Fibroblast of lung (primary cell): ENCODE measurements at regions not wholly inside any gene's neighbourhood (a gene's known extent, or its start where the extent isn't known, plus 50 kb on each side); places are given as distances from the start of the nearest gene placed in this dataset.

Experiments used
- DNase-seq, 2 donors: peaks; one replicate each; pipeline versions ENCODE4 v3.0.0 to v3.0.0-alpha.2; 2010; ENCODE audit warnings: low read depth in 2 of 2
- H2AFZ ChIP-seq: 2 replicates; pipeline ENCODE4 v1.5.1; 2012; ENCODE audit warnings: low read length, control low read depth, inconsistent platforms
- H3K27ac ChIP-seq: 2 replicates; pipeline ENCODE4 v1.5.1; 2011; ENCODE audit warnings: low read length, control low read depth; ENCODE audit not compliant: insufficient read depth
- H3K27me3 ChIP-seq: 2 replicates; pipeline ENCODE4 v1.5.1; 2011; ENCODE audit warnings: mild to moderate bottlenecking, low read length; ENCODE audit not compliant: control insufficient read depth, insufficient read depth
- H3K36me3 ChIP-seq: 2 replicates; pipeline ENCODE4 v1.5.1; 2011; ENCODE audit warnings: low read length; ENCODE audit not compliant: control insufficient read depth, insufficient read depth
- H3K4me1 ChIP-seq: 2 replicates; pipeline ENCODE4 v1.5.1; 2011; ENCODE audit warnings: low read length; ENCODE audit not compliant: control insufficient read depth, insufficient read depth; ENCODE audit errors: extremely low read depth
- H3K4me2 ChIP-seq: 2 replicates; pipeline ENCODE4 v1.5.1; 2011; ENCODE audit warnings: low read length, control low read depth; ENCODE audit not compliant: insufficient read depth; ENCODE audit errors: extremely low read depth
- H3K4me3 ChIP-seq, 4 experiments: fragments of 200-600 bp in 1 of 4; sonication (generic) in 1 of 4; replicated peaks in 1 of 4; 2 replicates each; pipeline ENCODE4 v1.5.1; 2011 to 2016; ENCODE audit warnings: low read length in 4 of 4, low read depth in 3 of 4, mild to moderate bottlenecking in 3 of 4, control low read depth in 2 of 4, inconsistent platforms in 1 of 4, mixed read lengths in 1 of 4; ENCODE audit not compliant: insufficient read depth in 1 of 4; ENCODE audit errors: control extremely low read depth in 1 of 4
- H3K79me2 ChIP-seq: 2 replicates; pipeline ENCODE4 v1.5.1; 2012; ENCODE audit warnings: mild to moderate bottlenecking, low read length, inconsistent platforms; ENCODE audit not compliant: control insufficient read depth, insufficient read depth
- H3K9ac ChIP-seq: 2 replicates; pipeline ENCODE4 v1.5.1; 2011; ENCODE audit warnings: mild to moderate bottlenecking, low read length, control low read depth; ENCODE audit not compliant: insufficient read depth
- H3K9me3 ChIP-seq: 2 replicates; pipeline ENCODE4 v1.5.1; 2012; ENCODE audit warnings: low read depth, low read length; ENCODE audit not compliant: control insufficient read depth, insufficient read depth
- H4K20me1 ChIP-seq: 2 replicates; pipeline ENCODE4 v1.5.1; 2011; ENCODE audit warnings: low read length; ENCODE audit not compliant: control insufficient read depth, insufficient read depth; ENCODE audit errors: extremely low read depth
- CTCF ChIP-seq, 2 donors: IDR thresholded peaks in 1 of 2; conservative IDR thresholded peaks in 1 of 2; 1 replicate in 1 of 2; 2 replicates in 1 of 2; pipeline ENCODE4 v1.5.1; 2011 to 2012; ENCODE audit warnings: low read length in 2 of 2, control low read depth in 1 of 2, inconsistent platforms in 1 of 2, low read depth in 1 of 2, mild to moderate bottlenecking in 1 of 2
- EZH2 ChIP-seq: IDR thresholded peaks from 2 replicates; pipeline ENCODE4 v1.5.1; 2012; ENCODE audit warnings: low read length, control low read depth, mild to moderate bottlenecking; ENCODE audit errors: missing control alignments

- TF ChIP-seq EZH2 (no peak), CTCF (conservative IDR thresholded peaks at IDR 0.05 in 1 of 2, IDR thresholded peaks at IDR 0.05 in 1 of 2; ENCODE audit: low read depth in 1 of 2, low read length in 2 of 2) (no peak)
- DNase-seq: no peak
These were observed 497.7 kb upstream of the TYRP1 start for GRCh38 chr9:12195456-12195855.

GRCh38 chr9:12204512-12204911 lies 488.7 kb upstream of the TYRP1 start:
- no peak for TF ChIP-seq EZH2
- no peak for TF ChIP-seq CTCF (conservative IDR thresholded peaks at IDR 0.05 in 1 of 2, IDR thresholded peaks at IDR 0.05 in 1 of 2; ENCODE audit: low read depth in 1 of 2, low read length in 2 of 2)
- H3K4me2 ChIP-seq: no peak overlapping the region
- no peaks in the 10 kb centered on the region for H4K20me1 ChIP-seq
- no peak for DNase-seq
- no peaks in the 10 kb centered on the region for H3K4me1 ChIP-seq
- no peak overlapping the region for H3K27ac ChIP-seq
- no peak overlapping the region for H3K4me3 ChIP-seq
- H3K9me3 ChIP-seq: no peaks in the 10 kb centered on the region
- no peaks in the 10 kb centered on the region for H3K36me3 ChIP-seq
- H3K9ac ChIP-seq: no peak overlapping the region
- H2AFZ ChIP-seq: no peak overlapping the region
- no peaks in the 10 kb centered on the region for H3K27me3 ChIP-seq
- H3K79me2 ChIP-seq: no peaks in the 10 kb centered on the region

More at GRCh38 chr9:12195456-12195855, 497.7 kb upstream of the TYRP1 start:
- no peaks in the 10 kb centered on the region for H3K4me1 ChIP-seq
- H3K36me3 ChIP-seq: no peaks in the 10 kb centered on the region
- H3K4me2 ChIP-seq: no peak overlapping the region
- H3K79me2 ChIP-seq: no peaks in the 10 kb centered on the region
- no peak overlapping the region for H2AFZ ChIP-seq
- H3K9ac ChIP-seq: no peak overlapping the region
- H3K9me3 ChIP-seq: no peaks in the 10 kb centered on the region
- H4K20me1 ChIP-seq: no peaks in the 10 kb centered on the region
- no peak overlapping the region for H3K27ac ChIP-seq
- no peak overlapping the region for H3K4me3 ChIP-seq
- no peaks in the 10 kb centered on the region for H3K27me3 ChIP-seq

GRCh38 chr9:12212860-12213259 lies 480.3 kb upstream of the TYRP1 start:
- no peaks in the 10 kb centered on the region for H3K9me3 ChIP-seq
- DNase-seq: no peak
- no peaks in the 10 kb centered on the region for H3K36me3 ChIP-seq
- no peak overlapping the region for H2AFZ ChIP-seq
- no peak overlapping the region for H3K9ac ChIP-seq
- H3K4me2 ChIP-seq: no peak overlapping the region
- H3K27ac ChIP-seq: no peak overlapping the region
- no peaks in the 10 kb centered on the region for H4K20me1 ChIP-seq
- H3K4me3 ChIP-seq: no peak overlapping the region
- TF ChIP-seq EZH2 (no peak), CTCF (conservative IDR thresholded peaks at IDR 0.05 in 1 of 2, IDR thresholded peaks at IDR 0.05 in 1 of 2; ENCODE audit: low read depth in 1 of 2, low read length in 2 of 2) (no peak)
- H3K79me2 ChIP-seq: no peaks in the 10 kb centered on the region
- no peaks in the 10 kb centered on the region for H3K27me3 ChIP-seq
- no peaks in the 10 kb centered on the region for H3K4me1 ChIP-seq
